Loucy (cell line): ENCODE measurements at regions not wholly inside any gene's neighbourhood (a gene's known extent, or its start where the extent isn't known, plus 50 kb on each side); places are given as distances from the start of the nearest gene placed in this dataset.

ENCODE experiments used
- H2AFZ ChIP-seq: fragments of 200-600 bp; sonication (generic); 2 replicates; pipeline ENCODE4 v1.6.0; 2016; ENCODE audit warnings: antibody characterized with exemption, mild to moderate bottlenecking, low read length, moderate library complexity
- H3F3A ChIP-seq: fragments of 200-600 bp; 2 replicates; pipeline ENCODE4 v1.6.0; 2016; ENCODE audit warnings: antibody characterized with exemption, low read depth, mild to moderate bottlenecking
- H3K27me3 ChIP-seq: fragments of 200-600 bp; sonication (generic); 2 replicates; pipeline ENCODE4 v1.6.1; 2014; ENCODE audit warnings: low read length, mild to moderate bottlenecking; ENCODE audit not compliant: insufficient read depth, poor library complexity, severe bottlenecking
- H3K36me3 ChIP-seq: fragments of 200-600 bp; sonication (generic); 2 replicates; pipeline ENCODE4 v1.6.1; 2016; ENCODE audit warnings: low read length; ENCODE audit not compliant: insufficient read depth
- H3K4me1 ChIP-seq: fragments of 200-600 bp; sonication (generic); 2 replicates; pipeline ENCODE4 v1.5.1; 2014; ENCODE audit warnings: low read length, mild to moderate bottlenecking; ENCODE audit not compliant: insufficient read depth, poor library complexity, severe bottlenecking
- H3K4me2 ChIP-seq: fragments of 200-600 bp; sonication (generic); 2 replicates; pipeline ENCODE4 v1.6.0; 2014; ENCODE audit warnings: antibody characterized with exemption, low read length, low read depth, mild to moderate bottlenecking; ENCODE audit not compliant: poor library complexity, severe bottlenecking
- H3K4me3 ChIP-seq: fragments of 200-600 bp; sonication (generic); 2 replicates; pipeline ENCODE4 v1.5.1; 2014; ENCODE audit warnings: low read length, mild to moderate bottlenecking, mixed read lengths; ENCODE audit not compliant: poor library complexity, severe bottlenecking
- H3K79me2 ChIP-seq: fragments of 200-600 bp; sonication (generic); 2 replicates; pipeline ENCODE4 v1.6.1; 2014; ENCODE audit warnings: low read length; ENCODE audit not compliant: insufficient read depth
- H3K9ac ChIP-seq: fragments of 200-600 bp; sonication (generic); 2 replicates; pipeline ENCODE4 v1.6.0; 2014; ENCODE audit warnings: mild to moderate bottlenecking, low read depth, low read length, moderate library complexity; ENCODE audit not compliant: poor library complexity, severe bottlenecking
- H3K9me2 ChIP-seq: fragments of 200-600 bp; sonication (generic); replicated peaks from 2 replicates; pipeline ENCODE4 v1.6.1; 2016; ENCODE audit warnings: low read depth, low read length, mixed read lengths
- H3K9me3 ChIP-seq: fragments of 200-600 bp; sonication (generic); 2 replicates; pipeline ENCODE4 v1.6.1; 2014; ENCODE audit warnings: mild to moderate bottlenecking, antibody characterized with exemption, low read length, low read depth; ENCODE audit not compliant: insufficient read depth
- H4K20me1 ChIP-seq: fragments of 200-600 bp; sonication (generic); 2 replicates; pipeline ENCODE4 v1.6.0; 2014; ENCODE audit warnings: antibody characterized with exemption, low read length, mild to moderate bottlenecking; ENCODE audit not compliant: insufficient read depth, poor library complexity, severe bottlenecking
- CTCF ChIP-seq: fragments of 200-600 bp; sonication (generic); conservative IDR thresholded peaks from 2 replicates; pipeline ENCODE4 v1.5.1; 2014; ENCODE audit warnings: mild to moderate bottlenecking, antibody characterized with exemption, low read length
- EZH2phosphoT487 ChIP-seq: fragments of 200-600 bp; IDR thresholded peaks from 2 replicates; pipeline ENCODE4 v1.6.1; 2018; ENCODE audit warnings: antibody characterized with exemption, mild to moderate bottlenecking, moderate library complexity, borderline replicate concordance

DNA sequence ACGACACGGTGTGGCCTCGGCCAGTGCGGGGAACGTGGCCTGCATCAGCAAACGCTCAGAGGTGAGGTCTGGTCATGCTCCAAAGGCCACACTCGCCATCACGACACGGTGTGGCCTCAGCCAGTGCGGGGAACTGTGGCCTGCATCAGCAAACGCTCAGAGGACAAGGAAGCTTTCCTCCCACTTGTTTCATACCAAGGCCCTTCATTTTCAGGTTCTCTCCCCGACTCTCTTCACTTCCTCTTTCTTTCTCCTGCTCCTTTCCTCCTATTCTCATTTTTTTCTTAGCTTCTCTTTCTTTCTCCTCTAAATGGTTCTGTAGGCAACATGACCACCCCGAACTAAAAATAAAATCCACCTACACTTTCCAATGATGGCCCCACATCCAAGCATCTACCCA, 384.4 kb upstream of the SHH start:
- Histone ChIP-seq H3K9me2 (no peaks in the 10 kb centered on the region), H3K4me3 (no peak overlapping the region), H3K27me3 (no peaks in the 10 kb centered on the region), H3K36me3 (no peaks in the 10 kb centered on the region), H3F3A (no peaks in the 10 kb centered on the region), H4K20me1 (no peaks in the 10 kb centered on the region), H3K4me1 (no peaks in the 10 kb centered on the region), H3K4me2 (no peak overlapping the region), H2AFZ (no peak overlapping the region), H3K9ac (no peak overlapping the region), H3K79me2 (no peaks in the 10 kb centered on the region), H3K9me3 (peaks cover 8% of the 10 kb centered on the region; the same call in 1 of the 2 replicates)
- no peak for TF ChIP-seq CTCF
- TF ChIP-seq EZH2phosphoT487, result no peak

DNA sequence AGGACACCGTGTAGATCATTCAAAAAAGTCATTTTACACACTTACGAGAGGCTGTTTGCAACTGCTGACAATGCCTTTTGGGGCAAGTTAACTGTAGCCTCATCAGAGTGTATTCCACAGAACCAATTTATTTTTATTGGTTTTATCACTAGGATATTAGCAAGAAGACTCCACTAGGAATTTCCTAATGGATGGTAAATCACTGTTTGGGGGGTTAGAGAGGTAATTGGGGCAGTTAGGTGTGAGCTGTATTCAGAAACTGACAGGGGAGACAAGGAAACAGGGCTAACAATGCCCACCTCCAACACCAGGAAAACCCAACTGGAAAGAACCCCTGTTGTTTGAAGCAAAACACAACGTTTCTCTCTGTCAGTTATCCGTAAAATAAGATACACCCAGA, 383.0 kb upstream of the SHH start:
- H3K9ac ChIP-seq, result no peak overlapping the region
- H3K9me2 ChIP-seq, result no peaks in the 10 kb centered on the region
- no peak for TF ChIP-seq CTCF
- no peak for TF ChIP-seq EZH2phosphoT487
- no peaks in the 10 kb centered on the region for H3K4me1 ChIP-seq
- no peak overlapping the region for H3K4me3 ChIP-seq
- H3K79me2 ChIP-seq, result no peaks in the 10 kb centered on the region
- no peaks in the 10 kb centered on the region for H3K27me3 ChIP-seq
- H3F3A ChIP-seq, result no peaks in the 10 kb centered on the region
- H3K9me3 ChIP-seq, result peaks cover 8% of the 10 kb centered on the region; the same call in 1 of the 2 replicates
- H4K20me1 ChIP-seq, result no peaks in the 10 kb centered on the region
- H2AFZ ChIP-seq, result no peak overlapping the region
- no peaks in the 10 kb centered on the region for H3K36me3 ChIP-seq
- no peak overlapping the region for H3K4me2 ChIP-seq

GRCh38 chr7:156194813-156195212, 382.6 kb upstream of the SHH start:
- no peaks in the 10 kb centered on the region for H3K27me3 ChIP-seq
- no peaks in the 10 kb centered on the region for H4K20me1 ChIP-seq
- H3K9me3 ChIP-seq, result peaks cover 4% of the 10 kb centered on the region; the same call in 1 of the 2 replicates
- no peak overlapping the region for H3K4me2 ChIP-seq
- no peak overlapping the region for H2AFZ ChIP-seq
- no peak overlapping the region for H3K9ac ChIP-seq
- H3K9me2 ChIP-seq, result no peaks in the 10 kb centered on the region
- no peaks in the 10 kb centered on the region for H3K36me3 ChIP-seq
- H3K79me2 ChIP-seq, result no peaks in the 10 kb centered on the region
- no peaks in the 10 kb centered on the region for H3F3A ChIP-seq
- H3K4me1 ChIP-seq, result no peaks in the 10 kb centered on the region
- TF ChIP-seq EZH2phosphoT487, result no peak
- TF ChIP-seq CTCF, result no peak
- H3K4me3 ChIP-seq, result no peak overlapping the region
